GM13977 (cell line): ENCODE measurements at regions not wholly inside any gene's neighbourhood (a gene's known extent, or its start where the extent isn't known, plus 50 kb on each side); places are given as distances from the start of the nearest gene placed in this dataset.

Experiments
- DNase-seq: peaks from one replicate; pipeline ENCODE4 v3.0.0; 2012; ENCODE audit warnings: low spot score
- in situ Hi-C: fragments of 300-500 bp; cut with MboI; formaldehyde crosslinking; loops from one replicate; pipeline ENCODE4 v1.12.0; 2022; ENCODE audit warnings: low sequenced_read_pairs, low pct_unique_long_range_greater_than_20kb, mixed read lengths, inconsistent platforms; ENCODE audit not compliant: unreplicated experiment
- TF ChIP-seq, protein P1 (sequence below): IDR thresholded peaks from 2 replicates; pipeline ENCODE4 v1.5.1; 2012; ENCODE audit warnings: mild to moderate bottlenecking, control low read depth; ENCODE audit not compliant: insufficient read depth; ENCODE audit errors: extremely low read depth, missing control alignments

DNA sequence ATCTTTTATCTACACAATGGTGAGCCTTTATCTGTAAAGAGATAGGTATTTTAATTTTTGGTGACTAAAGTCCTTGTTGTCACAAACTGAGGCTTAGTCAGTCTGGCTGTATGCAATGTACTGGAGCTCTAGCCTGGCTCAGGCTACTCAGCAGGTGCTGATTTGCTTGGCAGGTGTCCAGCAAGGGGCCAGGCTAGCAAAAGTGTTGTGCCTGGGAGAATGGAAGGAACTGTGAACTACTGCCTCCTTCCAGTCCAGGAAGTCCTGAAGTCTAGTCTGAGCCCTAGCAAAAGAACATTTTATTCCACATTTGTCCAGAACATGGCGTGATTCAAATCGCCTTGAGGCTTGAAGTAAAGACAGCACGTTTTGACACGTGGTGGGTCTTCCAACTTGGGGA lies 260.5 kb downstream of the CCDC85A start:
- in situ Hi-C loops = no loop called here
- no peak for DNase-seq
- TF ChIP-seq, protein P1, sequence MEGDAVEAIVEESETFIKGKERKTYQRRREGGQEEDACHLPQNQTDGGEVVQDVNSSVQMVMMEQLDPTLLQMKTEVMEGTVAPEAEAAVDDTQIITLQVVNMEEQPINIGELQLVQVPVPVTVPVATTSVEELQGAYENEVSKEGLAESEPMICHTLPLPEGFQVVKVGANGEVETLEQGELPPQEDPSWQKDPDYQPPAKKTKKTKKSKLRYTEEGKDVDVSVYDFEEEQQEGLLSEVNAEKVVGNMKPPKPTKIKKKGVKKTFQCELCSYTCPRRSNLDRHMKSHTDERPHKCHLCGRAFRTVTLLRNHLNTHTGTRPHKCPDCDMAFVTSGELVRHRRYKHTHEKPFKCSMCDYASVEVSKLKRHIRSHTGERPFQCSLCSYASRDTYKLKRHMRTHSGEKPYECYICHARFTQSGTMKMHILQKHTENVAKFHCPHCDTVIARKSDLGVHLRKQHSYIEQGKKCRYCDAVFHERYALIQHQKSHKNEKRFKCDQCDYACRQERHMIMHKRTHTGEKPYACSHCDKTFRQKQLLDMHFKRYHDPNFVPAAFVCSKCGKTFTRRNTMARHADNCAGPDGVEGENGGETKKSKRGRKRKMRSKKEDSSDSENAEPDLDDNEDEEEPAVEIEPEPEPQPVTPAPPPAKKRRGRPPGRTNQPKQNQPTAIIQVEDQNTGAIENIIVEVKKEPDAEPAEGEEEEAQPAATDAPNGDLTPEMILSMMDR = no peak

DNA sequence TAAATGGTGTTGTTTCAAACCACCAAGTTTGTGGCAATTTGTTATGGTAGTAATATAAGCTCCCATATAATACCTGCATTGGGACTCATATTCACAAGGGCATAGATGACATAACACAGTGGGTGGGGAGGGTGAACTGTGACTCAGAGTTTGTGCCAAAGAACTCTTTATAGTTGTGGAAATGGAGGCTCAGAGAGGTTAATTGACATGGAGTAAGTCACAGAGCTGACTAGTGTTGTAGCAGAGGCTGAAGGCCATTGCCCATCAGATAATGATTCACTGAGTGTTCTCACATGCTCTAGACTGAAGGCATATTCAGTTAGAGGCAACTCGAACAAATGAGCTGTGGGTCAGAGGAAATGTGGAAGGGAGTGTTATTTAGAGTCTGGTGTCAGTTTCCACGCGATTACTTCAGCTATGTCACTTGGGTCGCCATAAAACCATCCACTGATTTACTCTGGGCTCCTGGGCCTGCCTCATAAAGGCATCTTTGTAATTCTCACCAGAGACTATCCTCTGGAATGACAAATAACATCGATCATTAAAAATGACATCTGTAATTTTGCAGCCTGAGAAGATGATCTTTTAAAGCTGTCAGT lies 264.7 kb downstream of the CCDC85A start:
- TF ChIP-seq, protein P1 = no peak
- no peak for DNase-seq
- in situ Hi-C loops = no loop called here

DNA sequence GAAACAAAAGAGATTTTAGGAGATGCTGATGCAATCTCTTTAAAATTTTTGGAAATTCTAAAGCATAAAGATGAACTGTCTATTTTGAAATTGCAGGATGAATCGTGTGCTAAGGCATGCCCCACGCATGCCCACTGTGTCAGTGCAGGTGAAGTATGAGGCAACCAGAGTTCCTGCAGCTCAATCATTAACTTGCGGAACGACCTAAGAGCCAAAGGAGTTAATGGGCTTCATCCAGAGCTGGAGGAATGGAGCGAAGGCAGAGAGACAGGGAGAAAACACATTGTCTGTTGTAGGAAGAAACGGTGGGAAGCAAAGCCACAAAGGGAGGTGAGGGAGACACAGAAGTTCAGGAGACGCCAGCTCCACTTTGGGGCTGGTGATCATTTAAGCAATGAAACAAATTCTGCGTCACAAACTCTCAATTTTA lies 265.2 kb downstream of the CCDC85A start:
- DNase-seq = no peak
- TF ChIP-seq, protein P1 = no peak
- in situ Hi-C loops = no loop called here

DNA sequence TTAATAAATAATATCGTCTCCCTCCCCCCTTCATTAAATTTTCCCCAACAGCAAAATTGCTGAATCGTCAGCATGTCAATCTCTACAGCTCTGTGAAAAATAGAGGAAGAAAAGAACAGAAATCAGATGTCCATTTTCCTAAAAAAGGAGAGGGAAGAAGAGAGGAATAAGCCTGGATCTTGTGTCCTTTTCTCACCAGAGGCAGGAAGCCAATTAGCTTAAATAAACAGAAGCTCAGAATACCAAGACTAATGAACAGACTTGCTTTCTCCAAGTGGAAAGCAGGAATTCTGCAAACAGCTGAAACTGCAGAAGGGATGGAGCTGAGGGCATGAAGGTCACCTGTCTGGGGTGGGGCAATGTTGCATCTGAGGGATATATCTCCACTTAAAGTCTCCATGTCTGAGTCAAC lies 265.7 kb downstream of the CCDC85A start:
- DNase-seq = no peak
- in situ Hi-C loops = no loop called here
- TF ChIP-seq, protein P1 = no peak

DNA sequence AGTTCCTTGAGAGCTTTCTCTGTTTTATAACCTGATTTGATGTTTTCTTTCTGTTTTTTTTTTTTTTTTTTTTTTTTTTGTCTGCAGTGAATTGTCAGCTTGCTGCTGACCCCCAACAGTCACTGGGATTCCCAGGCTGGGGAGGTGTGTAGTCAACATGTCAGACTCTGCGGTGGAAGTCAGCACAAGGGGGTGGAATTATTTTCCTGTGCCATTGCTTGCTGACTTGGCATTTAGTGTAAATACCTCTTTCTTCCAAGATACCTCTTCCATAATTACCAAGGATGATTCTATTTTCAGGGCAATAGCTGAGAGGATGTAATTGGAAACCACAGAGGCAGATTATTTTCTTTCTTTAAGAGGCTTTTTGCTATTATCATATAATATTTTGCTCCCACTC lies 266.3 kb downstream of the CCDC85A start:
- in situ Hi-C loops = no loop called here
- TF ChIP-seq, protein P1 = no peak
- no peak for DNase-seq

DNA sequence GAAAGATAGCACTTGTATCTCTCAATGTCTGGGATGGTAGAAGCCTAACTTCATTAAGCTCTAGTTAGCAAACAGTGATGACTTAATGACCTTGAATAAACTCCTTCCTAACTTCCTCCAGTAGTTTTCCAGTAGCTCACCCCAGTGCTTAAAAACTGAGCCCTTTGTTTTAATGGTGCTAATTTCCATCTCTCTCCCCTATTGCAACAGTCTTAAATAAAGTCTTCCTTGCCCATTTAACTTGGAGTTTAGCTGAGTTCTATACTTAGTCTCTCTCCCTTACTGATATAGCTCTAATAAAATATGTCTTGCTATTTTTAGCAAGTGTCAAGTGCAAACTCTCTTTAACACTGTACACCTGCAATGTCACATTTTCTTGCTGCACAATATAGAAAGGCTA lies 267.0 kb downstream of the CCDC85A start:
- DNase-seq = no peak
- TF ChIP-seq, protein P1 = no peak

More for the DNA sequence above, 267.0 kb downstream of the CCDC85A start:
- in situ Hi-C loops = no loop called here
